ENCODE measurements at regions not wholly inside any gene's neighbourhood (a gene's known extent, or its start where the extent isn't known, plus 50 kb on each side); places are given as distances from the start of the nearest gene placed in this dataset.

DNA sequence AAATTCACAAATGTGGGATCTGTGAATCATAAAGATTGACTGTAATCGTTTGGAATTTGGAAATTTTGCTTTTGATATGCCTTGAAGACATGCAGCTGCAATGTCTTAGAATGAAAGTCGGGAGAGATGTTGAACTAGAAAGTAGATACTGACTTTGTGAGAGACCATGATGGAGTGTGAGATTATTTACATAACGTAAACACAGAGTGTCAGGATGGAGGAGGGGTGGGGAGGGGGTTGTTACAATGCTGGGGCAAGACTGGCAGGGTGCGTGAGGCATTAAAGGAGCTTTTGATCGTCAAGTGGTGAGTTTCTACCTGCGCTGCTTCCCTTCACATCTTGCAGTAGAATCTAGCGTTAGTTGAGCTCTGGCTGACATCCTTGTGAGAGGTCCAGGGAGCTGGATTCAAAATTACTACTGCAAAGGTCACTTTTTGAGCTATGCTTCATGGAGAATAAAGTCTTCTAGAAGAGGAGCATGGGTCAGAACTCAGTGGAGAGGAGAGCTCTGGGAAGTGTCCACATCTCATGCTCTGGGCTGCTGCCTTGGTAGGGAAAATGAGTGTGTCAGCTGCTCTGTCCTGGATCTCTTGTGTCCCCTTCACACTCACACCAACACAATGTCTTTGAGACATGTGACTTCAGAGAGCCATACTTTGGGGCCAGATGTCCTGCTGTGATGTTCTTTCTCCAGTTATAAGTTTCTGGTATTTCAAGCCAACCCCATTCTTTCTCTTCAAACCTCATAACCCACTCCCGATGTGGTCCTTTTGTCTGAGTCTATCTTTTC is 105.2 kb upstream of the CITED2 start:
- in situ Hi-C loops (cut with MboI; ENCODE audit: low sequenced_read_pairs, unreplicated experiment): no loop called here
- DNase-seq (ENCODE audit: low spot score): no peak
- TF ChIP-seq, protein P1, sequence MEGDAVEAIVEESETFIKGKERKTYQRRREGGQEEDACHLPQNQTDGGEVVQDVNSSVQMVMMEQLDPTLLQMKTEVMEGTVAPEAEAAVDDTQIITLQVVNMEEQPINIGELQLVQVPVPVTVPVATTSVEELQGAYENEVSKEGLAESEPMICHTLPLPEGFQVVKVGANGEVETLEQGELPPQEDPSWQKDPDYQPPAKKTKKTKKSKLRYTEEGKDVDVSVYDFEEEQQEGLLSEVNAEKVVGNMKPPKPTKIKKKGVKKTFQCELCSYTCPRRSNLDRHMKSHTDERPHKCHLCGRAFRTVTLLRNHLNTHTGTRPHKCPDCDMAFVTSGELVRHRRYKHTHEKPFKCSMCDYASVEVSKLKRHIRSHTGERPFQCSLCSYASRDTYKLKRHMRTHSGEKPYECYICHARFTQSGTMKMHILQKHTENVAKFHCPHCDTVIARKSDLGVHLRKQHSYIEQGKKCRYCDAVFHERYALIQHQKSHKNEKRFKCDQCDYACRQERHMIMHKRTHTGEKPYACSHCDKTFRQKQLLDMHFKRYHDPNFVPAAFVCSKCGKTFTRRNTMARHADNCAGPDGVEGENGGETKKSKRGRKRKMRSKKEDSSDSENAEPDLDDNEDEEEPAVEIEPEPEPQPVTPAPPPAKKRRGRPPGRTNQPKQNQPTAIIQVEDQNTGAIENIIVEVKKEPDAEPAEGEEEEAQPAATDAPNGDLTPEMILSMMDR (IDR thresholded peaks at IDR 0.05; ENCODE audit: borderline replicate concordance, control extremely low read depth, extremely low read depth, insufficient read depth, missing control alignments): no peak

- no peak for DNase-seq (ENCODE audit: low spot score)
Measured at GRCh38 chr6:139475646-139476045, 101.2 kb upstream of the CITED2 start.

GRCh38 chr6:139475241-139475640 is 100.8 kb upstream of the CITED2 start:
- no peak for DNase-seq (ENCODE audit: low spot score)
- in situ Hi-C loops (cut with MboI; ENCODE audit: low sequenced_read_pairs, unreplicated experiment): no loop called here
- TF ChIP-seq, protein P1 (IDR thresholded peaks at IDR 0.05; ENCODE audit: borderline replicate concordance, control extremely low read depth, extremely low read depth, insufficient read depth, missing control alignments): no peak

More at GRCh38 chr6:139475646-139476045, 101.2 kb upstream of the CITED2 start:
- in situ Hi-C loops (cut with MboI; ENCODE audit: low sequenced_read_pairs, unreplicated experiment): no loop called here
- TF ChIP-seq, protein P1 (IDR thresholded peaks at IDR 0.05; ENCODE audit: borderline replicate concordance, control extremely low read depth, extremely low read depth, insufficient read depth, missing control alignments): no peak

DNA sequence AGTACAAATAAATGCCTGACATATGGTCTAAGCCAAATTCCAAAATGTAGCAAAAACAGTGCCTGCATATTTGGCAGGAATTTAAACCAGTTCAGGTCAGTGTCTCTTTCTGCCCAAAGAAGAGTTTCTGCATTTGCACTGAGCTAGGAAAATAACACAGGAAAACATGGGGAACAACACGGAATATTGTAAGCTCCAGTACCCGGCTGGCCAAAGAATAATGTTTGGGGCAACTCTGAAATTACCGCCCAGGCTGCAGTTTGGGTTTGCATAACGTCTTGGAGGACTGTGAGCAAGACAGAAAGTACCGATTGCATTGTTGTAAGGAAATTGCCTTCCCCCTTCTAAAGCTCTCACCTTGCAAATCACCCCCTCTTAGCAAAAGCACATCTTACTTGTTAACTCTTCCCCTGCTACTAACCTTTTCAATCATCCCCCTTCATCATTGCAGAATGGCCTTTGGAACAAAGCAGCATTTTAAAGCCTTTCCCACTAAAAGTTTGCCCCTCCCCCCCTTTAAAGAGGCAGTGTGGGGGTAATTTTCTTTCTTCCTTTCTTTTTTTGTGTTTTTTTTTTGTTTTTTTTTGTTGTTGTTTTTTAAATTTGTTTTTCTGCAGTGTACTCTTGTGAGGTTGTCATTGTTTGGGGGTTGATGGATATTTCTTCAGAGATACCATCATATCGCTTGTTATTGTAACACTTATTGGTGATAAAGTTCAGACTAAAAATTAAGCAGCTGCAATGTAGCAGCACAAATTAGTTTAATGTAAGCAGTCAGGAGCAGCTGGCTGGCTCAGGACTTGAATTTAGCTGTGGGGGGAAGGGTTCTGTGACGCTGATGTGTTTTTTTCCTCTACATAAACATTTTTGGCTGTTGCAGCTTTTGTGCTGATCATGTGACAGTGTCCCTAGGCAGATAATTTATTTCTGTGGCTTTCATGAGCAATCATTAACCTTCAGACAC is 100.0 kb upstream of the CITED2 start:
- TF ChIP-seq, protein P1 (IDR thresholded peaks at IDR 0.05; ENCODE audit: borderline replicate concordance, control extremely low read depth, extremely low read depth, insufficient read depth, missing control alignments): no peak
- peak; percentile 34 for DNase-seq (ENCODE audit: low spot score)
- in situ Hi-C loops (cut with MboI; ENCODE audit: low sequenced_read_pairs, unreplicated experiment): no loop called here

DNA sequence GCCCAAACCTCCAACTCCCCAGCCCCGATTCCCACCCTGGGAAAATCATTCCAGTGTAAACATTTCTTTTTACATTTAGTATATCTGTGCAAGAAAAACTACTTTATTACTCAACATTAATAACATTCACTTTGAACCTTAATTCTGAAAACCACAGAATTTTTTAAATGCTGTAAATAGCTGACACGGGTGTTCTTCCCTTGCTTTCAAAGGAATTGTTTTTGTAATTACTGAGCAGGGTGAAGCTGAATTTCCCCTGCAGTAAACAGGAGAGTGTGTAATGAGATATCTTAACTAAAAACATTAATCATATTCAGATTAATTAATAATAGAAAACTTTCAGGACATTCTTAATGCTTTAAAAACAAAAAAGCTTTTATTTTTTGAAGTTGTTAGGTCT is 99.3 kb upstream of the CITED2 start:
- TF ChIP-seq, protein P1 (IDR thresholded peaks at IDR 0.05; ENCODE audit: borderline replicate concordance, control extremely low read depth, extremely low read depth, insufficient read depth, missing control alignments): no peak
- DNase-seq (ENCODE audit: low spot score): no peak
- in situ Hi-C loops (cut with MboI; ENCODE audit: low sequenced_read_pairs, unreplicated experiment): no loop called here

GRCh38 chr6:139473231-139473701 is 98.8 kb upstream of the CITED2 start:
- in situ Hi-C loops (cut with MboI; ENCODE audit: low sequenced_read_pairs, unreplicated experiment): no loop called here
- no peak for DNase-seq (ENCODE audit: low spot score)

More at GRCh38 chr6:139473231-139473701, 98.8 kb upstream of the CITED2 start:
- TF ChIP-seq, protein P1 (IDR thresholded peaks at IDR 0.05; ENCODE audit: borderline replicate concordance, control extremely low read depth, extremely low read depth, insufficient read depth, missing control alignments): no peak
